K562 (cell line): ENCODE measurements at regions not wholly inside any gene's neighbourhood (a gene's known extent, or its start where the extent isn't known, plus 50 kb on each side); places are given as distances from the start of the nearest gene placed in this dataset.

Source experiments
- ATAC-seq: fragments of 200-7000 bp; cut with Tn5 transposase; 3 replicates; pipeline ENCODE4 v1.9.1; 2020; ENCODE audit warnings: moderate library complexity
- BruUV-seq: library from RNA; stranded (reverse); fragments of 400-500 nt; replicated peaks from 2 replicates; lab custom pipeline; 2021; lab: Mats Ljungman, UMichigan
- CTCF ChIA-PET: fragments of 300-600 bp; formaldehyde crosslinking; extraction: SDS; loops from one replicate; lab custom pipeline; 2021; ENCODE audit warnings: low intra/inter-chr PET ratio; lab: Yijun Ruan, JAX
- POLR2A ChIA-PET: fragments of 300-600, 350-650 bp; sonication (Branson Sonifier 250); formaldehyde crosslinking; extraction: SDS; loops from one replicate; lab custom pipeline; 2021; ENCODE audit warnings: antibody characterized with exemption, inconsistent platforms; lab: Yijun Ruan, JAX
- DNase-seq, 4 experiments: peaks; one replicate each; pipeline versions ENCODE4 v3.0.0 to v3.0.0-alpha.2; 2011 to 2018; ENCODE audit warnings: low spot score in 3 of 4, mixed read lengths in 3 of 4; ENCODE audit errors: extremely low read depth in 1 of 4
- FAIRE-seq: peaks from 2 replicates; lab custom pipeline; 2011; peaks lifted over from hg19 to GRCh38; lab: Jason Lieb, UNC
- H2AFZ ChIP-seq: 2 replicates; pipeline ENCODE4 v1.6.0; 2011; ENCODE audit warnings: low read depth, low read length, control low read depth, inconsistent platforms
- H3K27ac ChIP-seq: fragments of 200-600 bp; 3 replicates; pipeline ENCODE4 v1.8.0; 2011; ENCODE audit warnings: low read depth, mild to moderate bottlenecking, control low read depth, inconsistent platforms, low read length, moderate library complexity, mixed read lengths; ENCODE audit errors: extremely low read depth
- H3K27me3 ChIP-seq, 2 experiments: fragments of 300-600 bp in 1 of 2; 2 replicates in 1 of 2; 3 replicates in 1 of 2; pipeline versions ENCODE4 v1.6.0 to v1.8.0; 2011; ENCODE audit warnings: inconsistent platforms in 2 of 2, low read length in 2 of 2, mild to moderate bottlenecking in 1 of 2, mixed read lengths in 1 of 2, moderate library complexity in 1 of 2; ENCODE audit not compliant: control insufficient read depth in 2 of 2, insufficient read depth in 2 of 2
- H3K36me3 ChIP-seq: fragments of 300-600 bp; 3 replicates; pipeline ENCODE4 v1.8.0; 2011; ENCODE audit warnings: mild to moderate bottlenecking, low read length, inconsistent platforms; ENCODE audit not compliant: control insufficient read depth, insufficient read depth
- H3K4me1 ChIP-seq, 2 experiments: fragments of 200-600 bp in 1 of 2; replicated peaks in 1 of 2; 2 replicates in 1 of 2; 3 replicates in 1 of 2; pipeline versions ENCODE4 v1.5.1 to v1.8.0; 2011; ENCODE audit warnings: inconsistent platforms in 2 of 2, low read length in 2 of 2, mild to moderate bottlenecking in 1 of 2, mixed read lengths in 1 of 2, moderate library complexity in 1 of 2; ENCODE audit not compliant: control insufficient read depth in 2 of 2, insufficient read depth in 2 of 2
- H3K4me2 ChIP-seq: 2 replicates; pipeline ENCODE4 v1.6.1; 2011; ENCODE audit warnings: low read length, control low read depth, inconsistent platforms, mixed read lengths; ENCODE audit not compliant: insufficient read depth
- H3K4me3 ChIP-seq: fragments of 200-600 bp; sonication (generic), shearing (Covaris generic); 2 replicates; pipeline ENCODE4 v1.5.1; 2016; ENCODE audit warnings: control low read depth, inconsistent platforms
- H3K79me2 ChIP-seq: fragments of 200-600 bp; 3 replicates; pipeline ENCODE4 v1.8.0; 2011; ENCODE audit warnings: low read length, inconsistent platforms; ENCODE audit not compliant: control insufficient read depth, insufficient read depth
- H3K9ac ChIP-seq, 2 experiments: 2 replicates each; pipeline versions ENCODE4 v1.6.0 to v1.6.1; 2011; ENCODE audit warnings: low read depth in 2 of 2, low read length in 2 of 2, control low read depth in 1 of 2, inconsistent platforms in 1 of 2, mild to moderate bottlenecking in 1 of 2, mixed read lengths in 1 of 2; ENCODE audit not compliant: insufficient read depth in 1 of 2
- H3K9me1 ChIP-seq: one replicate; pipeline ENCODE4 v1.6.0; 2011; ENCODE audit warnings: inconsistent platforms, mild to moderate bottlenecking, low read length, moderate library complexity; ENCODE audit not compliant: control insufficient read depth, insufficient read depth
- H3K9me3 ChIP-seq: replicated peaks from 2 replicates; pipeline ENCODE4 v1.5.1; 2011; ENCODE audit warnings: low read depth, low read length, inconsistent platforms; ENCODE audit not compliant: control insufficient read depth, insufficient read depth
- H4K20me1 ChIP-seq: replicated peaks from 2 replicates; pipeline ENCODE4 v1.6.1; 2011; ENCODE audit warnings: low read length, inconsistent platforms, mixed read lengths; ENCODE audit not compliant: control insufficient read depth, insufficient read depth
- CEBPZ ChIP-seq: fragments of 150-350 bp; IDR thresholded peaks from 2 replicates; pipeline ENCODE4 v1.6.1; 2014; ENCODE audit warnings: low read depth, mild to moderate bottlenecking, low read length, borderline replicate concordance
- CGGBP1 ChIP-seq: fragments of 250-450 bp; sonication (Bioruptor Pico); IDR thresholded peaks from 2 replicates; pipeline ENCODE4 v1.9.0; 2021; ENCODE audit warnings: mild to moderate bottlenecking
- EP400 ChIP-seq: fragments of 450-650 bp; IDR thresholded peaks from 2 replicates; pipeline ENCODE4 v1.6.1; 2017; ENCODE audit warnings: antibody characterized with exemption, mild to moderate bottlenecking, moderate library complexity
- HDAC2 ChIP-seq: fragments of 450-650 bp; IDR thresholded peaks from 2 replicates; pipeline ENCODE4 v1.6.1; 2016; ENCODE audit warnings: mild to moderate bottlenecking
- MBD2 ChIP-seq: sonication (generic); IDR thresholded peaks from 2 replicates; pipeline ENCODE4 v1.6.1; 2016; ENCODE audit warnings: low read depth, borderline replicate concordance
- NFIC ChIP-seq: fragments of 450-650 bp; IDR thresholded peaks from 2 replicates; pipeline ENCODE4 v1.6.1; 2017; ENCODE audit warnings: mild to moderate bottlenecking, inconsistent platforms
- PHF21A ChIP-seq: fragments of 450-650 bp; IDR thresholded peaks from 2 replicates; pipeline ENCODE4 v1.6.1; 2017; ENCODE audit warnings: low read depth, borderline replicate concordance
- SIX5 ChIP-seq, 2 experiments: IDR thresholded peaks; 2 replicates each; pipeline ENCODE4 v1.6.1; 2011; ENCODE audit warnings: low read length in 2 of 2, borderline replicate concordance in 1 of 2, low read depth in 1 of 2, mild to moderate bottlenecking in 1 of 2, moderate library complexity in 1 of 2; ENCODE audit not compliant: insufficient read depth in 1 of 2
- SPI1 ChIP-seq: IDR thresholded peaks from 2 replicates; pipeline ENCODE4 v1.6.1; 2011; ENCODE audit warnings: low read depth, low read length, control low read depth, borderline replicate concordance
- SRSF7 ChIP-seq: fragments of 200-400 bp; formaldehyde crosslinking; optimal IDR thresholded peaks from 2 replicates; pipeline ENCODE3; 2017; ENCODE audit warnings: mild to moderate bottlenecking, low read depth, low read length
- TCF3 ChIP-seq: sonication (generic); formaldehyde crosslinking; IDR thresholded peaks from 2 replicates; pipeline ENCODE4 v1.4.0; 2020; ENCODE audit warnings: mild to moderate bottlenecking, missing genetic modification reagents
- TFAM ChIP-seq: fragments of 250-450 bp; sonication (Bioruptor Pico); conservative IDR thresholded peaks from 2 replicates; pipeline ENCODE4 v1.5.0; 2021; ENCODE audit warnings: mild to moderate bottlenecking, moderate library complexity
- ZNF263 ChIP-seq: sonication (generic); formaldehyde crosslinking; IDR thresholded peaks from 2 replicates; pipeline ENCODE4 v1.8.0; 2022; ENCODE audit warnings: mild to moderate bottlenecking, missing genetic modification reagents, borderline replicate concordance
- ZNF507 ChIP-seq: conservative IDR thresholded peaks from 2 replicates; pipeline ENCODE4 v1.6.1; 2017; ENCODE audit warnings: missing genetic modification characterization, missing compliant biosample characterization
- WGBS: fragments of 100-300 bp; shearing (Covaris generic); methylation state at CpG from one replicate; pipeline ENCODE4 v1.1.6; 2016; ENCODE audit warnings: low coverage, mixed read lengths; ENCODE audit not compliant: insufficient coverage; ENCODE audit errors: missing lambda C conversion rate; 5-methylcytosine and 5-hydroxymethylcytosine counted together
- in situ Hi-C: fragments of 300-500 bp; cut with MboI; formaldehyde crosslinking; loops from 4 replicates; pipeline ENCODE4 v1.15.0; 2018; ENCODE audit warnings: inconsistent platforms, mixed read lengths
- intact Hi-C: fragments of 100-400 bp; cut with micrococcal nuclease; formaldehyde crosslinking; loops from 2 replicates; pipeline ENCODE4 v1.14.2; 2022

- TF ChIP-seq CEBPZ, result no peak
- no peak for TF ChIP-seq TCF3 (CRISPR knock-in tag)
- no peak for TF ChIP-seq NFIC
- TF ChIP-seq HDAC2, result no peak
- no peak for TF ChIP-seq SPI1
- no peak for TF ChIP-seq PHF21A
- no peak for TF ChIP-seq TFAM
Measured at GRCh38 chr2:15750822-15751329, 159.2 kb downstream of the DDX1 start (continued).

GRCh38 chr2:15751477-15751876 is 159.8 kb downstream of the DDX1 start:
- intact Hi-C loops (no loop called here), in situ Hi-C loops (no loop called here)
- no peak for TF ChIP-seq CGGBP1 (CRISPR knock-in tag)
- TF ChIP-seq EP400, result no peak
- no peak for TF ChIP-seq SIX5 (IDR thresholded peaks at IDR 0.05; ENCODE audit: borderline replicate concordance in 1 of 2, insufficient read depth in 1 of 2, low read depth in 1 of 2, low read length in 2 of 2)
- no peak for TF ChIP-seq ZNF263
- no peak for TF ChIP-seq MBD2
- TF ChIP-seq ZNF507, result no peak
- no peak for TF ChIP-seq SRSF7
- Histone ChIP-seq H3K9me3 (no peaks in the 10 kb centered on the region), H3K36me3 (no peaks in the 10 kb centered on the region), H3K9me1 (no peaks in the 10 kb centered on the region), H3K27ac (no peak overlapping the region), H3K4me3 (no peak overlapping the region), H3K9ac (no peak overlapping the region), H2AFZ (no peak overlapping the region), H3K79me2 (no peaks in the 10 kb centered on the region), H3K4me2 (no peak overlapping the region), H3K27me3 (peaks cover 6 to 24% of the 10 kb centered on the region in 2 experiments), H4K20me1 (peaks cover 5% of the 10 kb centered on the region), H3K4me1 (no peaks in the 10 kb centered on the region)
- 0% methylated on average over 2 of the region's 2 CpGs for WGBS
- CTCF ChIA-PET, result interaction anchor here (0.8 kb wide), 1 partner anchor 114 kb away, joined by 3 read pairs; no protein-coding TSS in a partner anchor
- ATAC-seq (no peak), DNase-seq (no peak), FAIRE-seq (no peak)
- POLR2A ChIA-PET, result no interaction called here
- BruUV-seq, result no TSS peak
